ENCODE measurements at regions not wholly inside any gene's neighbourhood (a gene's known extent, or its start where the extent isn't known, plus 50 kb on each side); places are given as distances from the start of the nearest gene placed in this dataset.

DNA sequence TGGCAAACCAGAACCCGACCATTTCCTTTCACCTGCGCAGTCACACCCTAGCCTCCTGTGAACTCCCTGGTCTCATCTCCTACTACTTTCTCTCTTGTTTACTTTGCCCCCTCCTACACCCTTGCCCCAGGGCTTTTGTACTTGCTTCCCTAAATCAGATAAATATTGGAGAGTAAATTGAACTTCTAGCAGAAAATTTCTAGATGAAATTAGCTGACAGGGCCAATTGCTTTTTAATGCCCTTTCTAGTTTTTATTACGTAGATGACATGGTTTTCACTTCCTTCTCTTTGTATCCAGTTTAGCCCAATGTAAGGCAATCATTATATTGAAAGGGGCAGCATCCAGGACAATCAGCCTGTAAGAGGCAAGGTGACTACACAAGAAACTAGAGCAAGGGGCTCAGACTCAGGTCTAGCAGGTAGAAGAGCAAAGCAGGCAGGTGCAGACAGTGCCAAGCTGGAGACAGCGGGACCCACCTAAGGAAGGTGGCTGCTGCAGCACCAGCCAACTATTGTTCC, 56.2 kb upstream of the TOPAZ1 start:
- TF ChIP-seq, protein P1, sequence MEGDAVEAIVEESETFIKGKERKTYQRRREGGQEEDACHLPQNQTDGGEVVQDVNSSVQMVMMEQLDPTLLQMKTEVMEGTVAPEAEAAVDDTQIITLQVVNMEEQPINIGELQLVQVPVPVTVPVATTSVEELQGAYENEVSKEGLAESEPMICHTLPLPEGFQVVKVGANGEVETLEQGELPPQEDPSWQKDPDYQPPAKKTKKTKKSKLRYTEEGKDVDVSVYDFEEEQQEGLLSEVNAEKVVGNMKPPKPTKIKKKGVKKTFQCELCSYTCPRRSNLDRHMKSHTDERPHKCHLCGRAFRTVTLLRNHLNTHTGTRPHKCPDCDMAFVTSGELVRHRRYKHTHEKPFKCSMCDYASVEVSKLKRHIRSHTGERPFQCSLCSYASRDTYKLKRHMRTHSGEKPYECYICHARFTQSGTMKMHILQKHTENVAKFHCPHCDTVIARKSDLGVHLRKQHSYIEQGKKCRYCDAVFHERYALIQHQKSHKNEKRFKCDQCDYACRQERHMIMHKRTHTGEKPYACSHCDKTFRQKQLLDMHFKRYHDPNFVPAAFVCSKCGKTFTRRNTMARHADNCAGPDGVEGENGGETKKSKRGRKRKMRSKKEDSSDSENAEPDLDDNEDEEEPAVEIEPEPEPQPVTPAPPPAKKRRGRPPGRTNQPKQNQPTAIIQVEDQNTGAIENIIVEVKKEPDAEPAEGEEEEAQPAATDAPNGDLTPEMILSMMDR (IDR thresholded peaks at IDR 0.05): no peak
- no peak for TF ChIP-seq POLR2AphosphoS5 (IDR thresholded peaks at IDR 0.05; ENCODE audit: low read depth, low read length)

Data from Panc1 (cell line).